Mesendoderm (in vitro differentiated cells): ENCODE measurements at regions not wholly inside any gene's neighbourhood (a gene's known extent, or its start where the extent isn't known, plus 50 kb on each side); places are given as distances from the start of the nearest gene placed in this dataset.

Experiments
- DNase-seq: peaks from one replicate; pipeline ENCODE4 v3.0.0; 2013
- H2AK5ac ChIP-seq: 2 replicates; pipeline ENCODE4 v1.6.1; 2013; ENCODE audit warnings: low read length, inconsistent platforms
- H2BK120ac ChIP-seq: 2 replicates; pipeline ENCODE4 v1.6.1; 2013; ENCODE audit warnings: low read depth, mild to moderate bottlenecking, low read length, moderate library complexity, mixed read lengths
- H2BK15ac ChIP-seq: replicated peaks from 2 replicates; pipeline ENCODE4 v1.6.1; 2013; ENCODE audit warnings: low read depth, mild to moderate bottlenecking, moderate library complexity
- H2BK5ac ChIP-seq: 2 replicates; pipeline ENCODE4 v1.6.1; 2013; ENCODE audit warnings: low read length, inconsistent platforms
- H3K18ac ChIP-seq: 2 replicates; pipeline ENCODE4 v1.6.1; 2013; ENCODE audit warnings: mild to moderate bottlenecking, low read length, mixed read lengths
- H3K23ac ChIP-seq: one replicate; pipeline ENCODE4 v1.6.1; 2013; ENCODE audit warnings: low read length
- H3K27ac ChIP-seq: 2 replicates; pipeline ENCODE4 v1.5.1; 2013; ENCODE audit warnings: low read depth, mild to moderate bottlenecking, inconsistent platforms, low read length, moderate library complexity
- H3K27me3 ChIP-seq: 2 replicates; pipeline ENCODE4 v1.6.1; 2013; ENCODE audit warnings: low read length, control low read depth, mild to moderate bottlenecking, inconsistent platforms; ENCODE audit not compliant: insufficient read depth, poor library complexity
- H3K36me3 ChIP-seq: 2 replicates; pipeline ENCODE4 v1.6.1; 2013; ENCODE audit warnings: low read length, inconsistent platforms; ENCODE audit not compliant: control insufficient read depth, insufficient read depth
- H3K4ac ChIP-seq: one replicate; pipeline ENCODE4 v1.6.1; 2013; ENCODE audit warnings: low read depth, mild to moderate bottlenecking, low read length, moderate library complexity
- H3K4me1 ChIP-seq: 2 replicates; pipeline ENCODE4 v1.6.1; 2013; ENCODE audit warnings: low read depth, low read length, inconsistent platforms; ENCODE audit not compliant: control insufficient read depth
- H3K4me2 ChIP-seq: 2 replicates; pipeline ENCODE4 v1.6.1; 2013; ENCODE audit warnings: low read length
- H3K4me3 ChIP-seq: 2 replicates; pipeline ENCODE4 v1.5.1; 2013; ENCODE audit warnings: mild to moderate bottlenecking, low read length
- H3K56ac ChIP-seq: one replicate; pipeline ENCODE4 v1.6.1; 2013; ENCODE audit warnings: low read length
- H3K79me1 ChIP-seq: 2 replicates; pipeline ENCODE4 v1.6.1; 2013; ENCODE audit warnings: low read length, inconsistent platforms
- H3K79me2 ChIP-seq: 2 replicates; pipeline ENCODE4 v1.6.1; 2013; ENCODE audit warnings: mild to moderate bottlenecking, low read length; ENCODE audit not compliant: control insufficient read depth, insufficient read depth
- H3K9ac ChIP-seq: 2 replicates; pipeline ENCODE4 v1.6.1; 2013; ENCODE audit warnings: low read length, inconsistent platforms
- H4K5ac ChIP-seq: one replicate; pipeline ENCODE4 v1.6.1; 2013; ENCODE audit warnings: low read length
- H4K8ac ChIP-seq: one replicate; pipeline ENCODE4 v1.6.1; 2013; ENCODE audit warnings: low read depth, mild to moderate bottlenecking, control low read depth, low read length, moderate library complexity
- WGBS: extraction: QIAGEN DNeasy Blood & Tissue Kit; methylation state at CpG from one replicate; pipeline ENCODE4 v1.1.7; 2013; ENCODE audit warnings: low lambda C conversion rate, missing lambda C conversion rate; ENCODE audit not compliant: insufficient coverage; ENCODE audit errors: extremely low coverage; 5-methylcytosine and 5-hydroxymethylcytosine counted together

DNA sequence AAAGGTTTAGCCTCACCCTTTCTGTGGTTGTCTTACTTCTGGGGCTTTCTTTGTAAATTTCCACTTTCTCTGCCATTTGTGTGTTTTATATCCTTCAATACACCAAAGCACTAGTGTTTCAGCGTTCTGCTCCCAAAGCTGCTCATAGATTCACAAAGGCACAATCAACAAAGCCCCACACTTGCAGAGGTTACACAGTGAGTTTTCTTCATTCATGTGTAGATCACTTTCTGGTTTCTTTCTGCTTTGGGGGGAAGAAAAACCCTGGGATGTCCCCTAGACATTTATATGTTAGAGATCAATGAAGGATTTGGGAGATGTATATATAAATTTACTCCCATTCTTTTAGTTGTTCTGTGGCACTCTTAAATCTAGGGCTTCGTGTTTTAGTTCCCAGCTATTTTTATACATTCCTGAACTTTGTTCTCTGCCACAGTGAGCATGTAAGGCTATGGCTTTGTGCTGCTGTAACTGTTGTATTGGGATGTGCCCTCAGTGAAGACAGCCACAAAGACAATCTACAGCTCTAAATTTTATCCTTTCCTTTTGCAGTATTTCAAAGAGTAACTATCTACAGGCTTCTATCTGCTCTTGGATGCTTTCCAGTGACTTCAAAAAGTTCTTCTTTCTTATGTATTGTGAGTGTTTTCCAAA is 636.5 kb downstream of the ZBBX start:
- Histone ChIP-seq H3K23ac (no peak overlapping the region), H2BK15ac (no peak overlapping the region)

DNA sequence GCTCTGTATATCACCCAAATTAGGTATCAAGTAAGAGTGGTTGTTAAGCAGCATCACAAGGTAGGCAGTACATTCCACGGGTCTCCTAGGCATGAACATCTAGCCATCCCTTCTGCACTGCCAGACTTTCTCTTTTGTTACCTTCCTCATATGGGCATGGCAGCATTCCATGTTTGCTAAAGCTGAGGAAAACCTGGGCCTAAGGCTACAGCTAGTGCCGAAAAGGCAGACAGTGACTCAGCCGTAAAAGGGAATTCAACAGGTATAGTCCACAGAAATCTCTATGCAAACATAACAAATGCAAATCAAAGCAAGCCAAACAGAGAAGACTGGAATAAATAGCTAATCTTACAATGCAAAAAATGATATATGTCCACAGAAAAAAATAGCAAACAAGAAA is 645.4 kb downstream of the ZBBX start:
- Histone ChIP-seq H3K18ac (no peak overlapping the region), H2AK5ac (no peak overlapping the region), H3K23ac (no peak overlapping the region), H3K27me3 (no peaks in the 10 kb centered on the region), H2BK15ac (no peak overlapping the region), H3K4me1 (no peaks in the 10 kb centered on the region), H4K8ac (no peak overlapping the region), H2BK5ac (no peak overlapping the region), H3K79me2 (no peaks in the 10 kb centered on the region), H3K4me3 (no peak overlapping the region), H4K5ac (no peak overlapping the region), H3K79me1 (no peaks in the 10 kb centered on the region), H3K56ac (no peak overlapping the region), H3K27ac (no peak overlapping the region), H3K36me3 (no peaks in the 10 kb centered on the region), H3K4me2 (no peak overlapping the region), H3K9ac (no peak overlapping the region), H2BK120ac (no peak overlapping the region), H3K4ac (no peak overlapping the region)
- peak; percentile 37 for DNase-seq
- no CpG with 5 or more reads among the region's 3 CpGs for WGBS

More for the DNA sequence above, 636.5 kb downstream of the ZBBX start:
- WGBS, result no CpG with 5 or more reads among the region's 2 CpGs
- Histone ChIP-seq H2BK5ac (no peak overlapping the region), H3K18ac (peak overlapping the region; percentile 80), H3K4me3 (no peak overlapping the region), H3K4me2 (no peak overlapping the region), H3K27ac (no peak overlapping the region), H3K79me2 (no peaks in the 10 kb centered on the region), H3K4me1 (no peaks in the 10 kb centered on the region), H2AK5ac (no peak overlapping the region), H3K9ac (no peak overlapping the region), H3K79me1 (no peaks in the 10 kb centered on the region), H3K56ac (no peak overlapping the region), H3K36me3 (no peaks in the 10 kb centered on the region), H3K27me3 (no peaks in the 10 kb centered on the region), H3K4ac (no peak overlapping the region), H2BK120ac (no peak overlapping the region), H4K5ac (no peak overlapping the region), H4K8ac (no peak overlapping the region)
- no peak for DNase-seq

DNA sequence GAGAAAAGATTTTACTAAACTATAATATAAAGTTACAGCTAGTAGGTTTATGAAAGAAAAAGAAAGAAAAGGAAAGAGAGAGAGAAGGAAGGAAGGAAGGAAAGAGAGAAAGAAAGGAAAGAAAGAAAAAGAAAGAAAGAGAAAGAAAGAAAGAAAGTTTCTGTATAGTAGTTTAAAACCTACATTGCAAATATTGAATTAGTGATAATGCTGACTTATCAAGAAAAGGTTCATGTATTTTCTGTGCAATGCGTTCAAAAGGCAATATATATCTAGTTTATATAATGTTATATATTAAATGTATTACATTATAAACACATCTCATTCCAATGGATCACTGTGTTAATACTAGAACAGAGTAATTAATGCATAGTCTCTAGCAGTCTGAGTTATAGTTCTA is 648.4 kb downstream of the ZBBX start:
- H3K18ac ChIP-seq, result no peak overlapping the region
- no peaks in the 10 kb centered on the region for H3K4me1 ChIP-seq
- H3K79me1 ChIP-seq, result no peaks in the 10 kb centered on the region
- H3K23ac ChIP-seq, result no peak overlapping the region
- no peak overlapping the region for H3K4me3 ChIP-seq
- H3K56ac ChIP-seq, result no peak overlapping the region
- no peak overlapping the region for H4K5ac ChIP-seq
- H3K36me3 ChIP-seq, result no peaks in the 10 kb centered on the region
- H3K4ac ChIP-seq, result no peak overlapping the region
- H3K27ac ChIP-seq, result no peak overlapping the region
- H3K4me2 ChIP-seq, result no peak overlapping the region
- H2AK5ac ChIP-seq, result no peak overlapping the region
- H3K9ac ChIP-seq, result no peak overlapping the region
- no CpG with 5 or more reads among the region's 1 CpG for WGBS
- no peak overlapping the region for H2BK5ac ChIP-seq
- no peak for DNase-seq
- no peak overlapping the region for H4K8ac ChIP-seq
- H2BK15ac ChIP-seq, result no peak overlapping the region
- H3K79me2 ChIP-seq, result no peaks in the 10 kb centered on the region
- no peaks in the 10 kb centered on the region for H3K27me3 ChIP-seq
- no peak overlapping the region for H2BK120ac ChIP-seq

DNA sequence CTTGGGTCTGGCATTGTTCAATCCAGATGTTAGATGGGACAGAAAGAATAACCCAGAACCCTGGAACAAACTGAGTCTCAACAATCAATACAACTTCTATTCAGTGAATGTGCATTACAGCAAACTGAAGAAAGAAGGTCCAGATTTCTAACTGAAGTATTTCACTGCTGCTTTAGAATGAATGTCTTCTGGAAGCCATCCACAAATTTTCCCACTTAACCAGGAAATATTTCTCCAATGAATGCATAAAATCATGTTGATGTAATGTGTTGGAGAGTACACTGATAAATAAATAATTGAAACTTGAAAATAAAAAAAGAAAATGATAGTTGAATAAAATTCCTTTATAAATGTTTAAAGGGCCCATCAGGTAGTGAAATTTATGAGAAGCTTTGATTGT is 658.6 kb downstream of the ZBBX start:
- Histone ChIP-seq H3K4me2 (no peak overlapping the region), H3K9ac (no peak overlapping the region), H4K8ac (no peak overlapping the region), H3K23ac (no peak overlapping the region), H2BK120ac (no peak overlapping the region), H3K36me3 (no peaks in the 10 kb centered on the region), H3K27me3 (no peaks in the 10 kb centered on the region), H3K4me1 (no peaks in the 10 kb centered on the region), H2BK15ac (no peak overlapping the region), H3K27ac (no peak overlapping the region), H3K56ac (no peak overlapping the region), H3K79me1 (no peaks in the 10 kb centered on the region), H4K5ac (no peak overlapping the region), H2BK5ac (no peak overlapping the region), H3K79me2 (no peaks in the 10 kb centered on the region), H3K4me3 (no peak overlapping the region), H3K4ac (no peak overlapping the region), H2AK5ac (no peak overlapping the region), H3K18ac (no peak overlapping the region)
- no peak for DNase-seq

DNA sequence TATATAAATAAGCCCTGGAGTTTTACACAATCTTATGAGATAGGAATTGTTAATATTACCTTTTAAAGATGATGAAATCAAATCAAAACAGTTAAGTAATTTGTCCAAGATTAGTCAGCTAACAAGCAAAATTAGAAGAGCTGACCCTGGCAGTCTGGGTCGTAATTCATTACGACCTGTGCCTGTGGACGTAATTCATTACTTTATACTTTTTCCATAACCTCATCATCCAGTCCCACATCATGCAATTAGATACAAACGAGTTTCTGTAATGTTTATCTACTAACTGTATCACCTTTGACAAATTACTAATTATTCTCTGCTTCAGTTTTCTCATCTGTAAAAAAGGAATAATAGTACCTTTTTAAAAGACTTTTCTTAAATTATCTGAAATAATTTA is 665.9 kb downstream of the ZBBX start:
- Histone ChIP-seq H3K4me3 (no peak overlapping the region), H3K56ac (no peak overlapping the region), H3K79me2 (no peaks in the 10 kb centered on the region), H3K36me3 (no peaks in the 10 kb centered on the region), H2BK5ac (no peak overlapping the region), H3K23ac (no peak overlapping the region), H3K4me2 (no peak overlapping the region), H3K27ac (no peak overlapping the region), H4K5ac (no peak overlapping the region), H3K4ac (no peak overlapping the region), H3K18ac (no peak overlapping the region), H2AK5ac (no peak overlapping the region), H3K9ac (no peak overlapping the region), H3K4me1 (no peaks in the 10 kb centered on the region), H4K8ac (no peak overlapping the region), H3K27me3 (no peaks in the 10 kb centered on the region), H2BK120ac (no peak overlapping the region), H2BK15ac (no peak overlapping the region), H3K79me1 (no peaks in the 10 kb centered on the region)
- DNase-seq, result no peak
- WGBS, result no CpG with 5 or more reads among the region's 4 CpGs

- Histone ChIP-seq H3K4me2 (no peak overlapping the region), H3K27ac (no peak overlapping the region), H2BK120ac (no peak overlapping the region), H3K56ac (no peak overlapping the region), H3K18ac (no peak overlapping the region), H3K79me1 (no peaks in the 10 kb centered on the region), H3K4ac (no peak overlapping the region), H3K4me1 (no peaks in the 10 kb centered on the region), H4K5ac (no peak overlapping the region), H4K8ac (no peak overlapping the region), H3K27me3 (no peaks in the 10 kb centered on the region), H3K4me3 (no peak overlapping the region), H2BK5ac (no peak overlapping the region), H2BK15ac (no peak overlapping the region), H3K79me2 (no peaks in the 10 kb centered on the region), H3K36me3 (no peaks in the 10 kb centered on the region), H3K23ac (no peak overlapping the region), H2AK5ac (no peak overlapping the region), H3K9ac (no peak overlapping the region)
- no CpG with 5 or more reads among the region's 2 CpGs for WGBS
- peak; percentile 16 for DNase-seq
Measured at GRCh38 chr3:166713787-166714186, 666.3 kb downstream of the ZBBX start.
